Muscle layer of colon (tissue), 2 donors: ENCODE measurements at regions not wholly inside any gene's neighbourhood (a gene's known extent, or its start where the extent isn't known, plus 50 kb on each side); places are given as distances from the start of the nearest gene placed in this dataset.

ENCODE experiments used
- H3K27ac ChIP-seq: one replicate; pipeline ENCODE4 v1.7.0; 2013; ENCODE audit warnings: low read depth, mild to moderate bottlenecking, low read length, moderate library complexity
- H3K27me3 ChIP-seq, 2 donors: one replicate each; pipeline ENCODE4 v1.7.0; 2013; ENCODE audit warnings: low read length in 2 of 2, mild to moderate bottlenecking in 2 of 2; ENCODE audit not compliant: insufficient read depth in 2 of 2, control insufficient read depth in 1 of 2
- H3K36me3 ChIP-seq: one replicate; pipeline ENCODE4 v1.7.0; 2013; ENCODE audit warnings: mild to moderate bottlenecking, low read length; ENCODE audit not compliant: insufficient read depth
- H3K4me1 ChIP-seq: one replicate; pipeline ENCODE4 v1.7.0; 2013; ENCODE audit warnings: mild to moderate bottlenecking, low read length; ENCODE audit not compliant: insufficient read depth
- H3K4me3 ChIP-seq, 2 donors: one replicate each; pipeline ENCODE4 v1.7.0; 2013; ENCODE audit warnings: low read length in 2 of 2, low read depth in 1 of 2, mild to moderate bottlenecking in 1 of 2, moderate library complexity in 1 of 2
- H3K9ac ChIP-seq: one replicate; pipeline ENCODE4 v1.7.0; 2013; ENCODE audit warnings: low read length
- H3K9me3 ChIP-seq: one replicate; pipeline ENCODE4 v1.7.0; 2013; ENCODE audit warnings: mild to moderate bottlenecking, low read length
- donor health status: abdominal sarcoma.
- donor health status: Adenocarcinoma of cecum.

- Histone ChIP-seq H3K27ac (no peak overlapping the region), H3K4me1 (no peaks in the 10 kb centered on the region), H3K4me3 (no peak overlapping the region), H3K9me3 (no peaks in the 10 kb centered on the region), H3K27me3 (no peaks in the 10 kb centered on the region), H3K36me3 (no peaks in the 10 kb centered on the region), H3K9ac (no peak overlapping the region)
These were observed 1044.2 kb downstream of the PLOD2 start for GRCh38 chr3:145116769-145117168.

DNA sequence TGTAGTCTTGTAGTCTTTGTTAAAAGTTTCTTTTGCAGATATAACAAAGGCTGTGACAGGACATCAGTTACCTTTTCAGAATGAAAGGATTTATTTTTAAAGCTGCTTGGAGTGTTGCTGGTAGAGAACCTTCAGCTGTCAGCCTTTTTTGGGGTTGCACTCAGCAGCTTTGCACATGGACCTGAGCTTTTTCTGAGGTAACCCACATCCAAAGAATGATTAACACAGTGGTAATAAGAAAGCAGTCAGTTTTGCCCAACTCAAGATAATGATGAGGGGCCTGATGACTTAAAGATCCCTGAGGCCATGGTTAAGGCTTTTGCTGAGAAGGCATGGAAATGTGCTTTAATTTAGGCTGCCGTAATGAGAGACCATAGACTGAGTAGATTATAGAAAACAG lies 1042.7 kb downstream of the PLOD2 start:
- Histone ChIP-seq H3K27me3 (no peaks in the 10 kb centered on the region), H3K9me3 (no peaks in the 10 kb centered on the region), H3K36me3 (no peaks in the 10 kb centered on the region), H3K27ac (no peak overlapping the region), H3K9ac (no peak overlapping the region), H3K4me1 (no peaks in the 10 kb centered on the region), H3K4me3 (no peak overlapping the region)

- H3K27me3 ChIP-seq: no peaks in the 10 kb centered on the region
- H3K9me3 ChIP-seq: no peaks in the 10 kb centered on the region
- H3K4me1 ChIP-seq: no peaks in the 10 kb centered on the region
- no peak overlapping the region for H3K27ac ChIP-seq
- H3K36me3 ChIP-seq: no peaks in the 10 kb centered on the region
- H3K4me3 ChIP-seq: no peak overlapping the region
- no peak overlapping the region for H3K9ac ChIP-seq
These were observed 1035.9 kb downstream of the PLOD2 start for GRCh38 chr3:145124900-145125678.

GRCh38 chr3:145133281-145133680 lies 1027.7 kb downstream of the PLOD2 start:
- Histone ChIP-seq H3K9ac (no peak overlapping the region), H3K36me3 (no peaks in the 10 kb centered on the region), H3K4me3 (no peak overlapping the region), H3K27ac (no peak overlapping the region), H3K9me3 (no peaks in the 10 kb centered on the region), H3K27me3 (no peaks in the 10 kb centered on the region), H3K4me1 (no peaks in the 10 kb centered on the region)

- no peaks in the 10 kb centered on the region for H3K9me3 ChIP-seq
- no peaks in the 10 kb centered on the region for H3K4me1 ChIP-seq
- no peak overlapping the region for H3K27ac ChIP-seq
- no peaks in the 10 kb centered on the region for H3K36me3 ChIP-seq
- H3K4me3 ChIP-seq: no peak overlapping the region
- H3K27me3 ChIP-seq: no peaks in the 10 kb centered on the region
- H3K9ac ChIP-seq: no peak overlapping the region
These were observed 1026.2 kb downstream of the PLOD2 start for GRCh38 chr3:145134738-145135137.

- Histone ChIP-seq H3K27ac (no peak overlapping the region), H3K9ac (no peak overlapping the region), H3K4me3 (no peak overlapping the region), H3K27me3 (no peaks in the 10 kb centered on the region), H3K4me1 (no peaks in the 10 kb centered on the region), H3K36me3 (no peaks in the 10 kb centered on the region), H3K9me3 (no peaks in the 10 kb centered on the region)
These were observed 1016.6 kb downstream of the PLOD2 start for GRCh38 chr3:145144361-145144760.

DNA sequence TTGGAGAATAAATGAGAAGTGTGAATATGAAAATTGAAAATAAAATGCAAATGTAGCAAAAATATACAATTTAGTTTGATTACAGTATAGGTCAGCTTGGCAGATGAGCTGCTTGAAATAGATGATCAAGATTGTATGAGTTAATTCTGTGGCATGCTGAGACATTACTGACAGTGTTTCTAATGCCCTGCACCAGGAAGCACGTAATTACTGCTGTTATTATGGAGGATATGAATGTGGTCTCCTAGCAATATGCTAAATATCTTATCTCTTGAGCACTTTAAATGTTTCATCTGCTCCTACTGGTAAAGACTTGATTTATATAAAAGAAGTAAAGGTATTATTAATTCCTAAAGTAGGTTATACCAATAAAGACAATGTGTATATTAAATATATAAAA lies 1015.5 kb downstream of the PLOD2 start:
- Histone ChIP-seq H3K27me3 (no peaks in the 10 kb centered on the region), H3K27ac (no peak overlapping the region), H3K36me3 (no peaks in the 10 kb centered on the region)

DNA sequence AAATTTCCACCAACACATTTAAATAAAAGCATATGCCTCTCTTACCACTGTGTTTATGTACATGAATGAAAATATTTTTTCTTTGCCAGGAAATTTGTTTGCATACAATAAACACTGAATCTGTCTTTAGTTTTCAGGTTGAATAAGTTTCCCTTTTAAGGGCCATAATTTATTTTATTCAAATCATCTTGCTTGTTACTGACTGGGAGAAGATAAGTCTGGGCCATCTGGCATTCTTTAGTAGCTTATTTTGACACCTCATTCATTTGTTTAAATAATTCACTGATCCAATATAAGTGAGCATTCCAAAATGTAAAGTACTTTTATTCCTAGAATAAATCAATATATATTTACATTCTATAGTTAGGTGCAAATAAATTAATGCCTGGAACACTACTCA lies 1001.3 kb downstream of the PLOD2 start:
- H3K4me1 ChIP-seq: no peaks in the 10 kb centered on the region
- H3K4me3 ChIP-seq: no peak overlapping the region
- H3K9ac ChIP-seq: no peak overlapping the region
- H3K36me3 ChIP-seq: no peaks in the 10 kb centered on the region
- no peaks in the 10 kb centered on the region for H3K9me3 ChIP-seq
- no peaks in the 10 kb centered on the region for H3K27me3 ChIP-seq
- no peak overlapping the region for H3K27ac ChIP-seq

More for the DNA sequence above, 1015.5 kb downstream of the PLOD2 start:
- Histone ChIP-seq H3K4me1 (no peaks in the 10 kb centered on the region), H3K4me3 (no peak overlapping the region), H3K9me3 (no peaks in the 10 kb centered on the region), H3K9ac (no peak overlapping the region)

- no peaks in the 10 kb centered on the region for H3K36me3 ChIP-seq
- no peaks in the 10 kb centered on the region for H3K4me1 ChIP-seq
- H3K27ac ChIP-seq: no peak overlapping the region
- no peaks in the 10 kb centered on the region for H3K9me3 ChIP-seq
- H3K27me3 ChIP-seq: no peaks in the 10 kb centered on the region
- no peak overlapping the region for H3K4me3 ChIP-seq
- H3K9ac ChIP-seq: no peak overlapping the region
These were observed 990.9 kb downstream of the PLOD2 start for GRCh38 chr3:145170121-145170520.

- Histone ChIP-seq H3K4me3 (no peak overlapping the region), H3K36me3 (no peaks in the 10 kb centered on the region), H3K27ac (no peak overlapping the region), H3K27me3 (no peaks in the 10 kb centered on the region), H3K4me1 (no peaks in the 10 kb centered on the region), H3K9me3 (no peaks in the 10 kb centered on the region), H3K9ac (no peak overlapping the region)
These were observed 985.4 kb downstream of the PLOD2 start for GRCh38 chr3:145175626-145176025.

DNA sequence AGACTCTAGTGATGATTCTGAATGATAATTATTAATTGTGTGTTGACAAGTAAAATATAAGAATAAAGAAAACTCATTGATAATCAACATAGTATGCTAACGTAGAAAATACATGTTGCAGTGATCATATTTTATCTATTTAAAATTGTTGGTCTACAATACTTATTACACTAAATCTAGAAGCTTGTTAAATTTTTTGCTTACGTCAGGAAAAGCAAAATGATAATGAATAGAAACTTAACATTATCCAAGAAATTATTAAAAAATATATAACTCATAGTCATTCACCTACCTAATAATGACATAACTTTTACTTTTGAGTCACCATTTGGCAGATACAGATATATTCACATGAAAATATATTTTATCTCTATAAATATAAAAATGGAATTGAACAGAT lies 984.1 kb downstream of the PLOD2 start:
- Histone ChIP-seq H3K9me3 (no peaks in the 10 kb centered on the region), H3K4me1 (peaks cover 6% of the 10 kb centered on the region), H3K4me3 (no peak overlapping the region), H3K9ac (no peak overlapping the region), H3K27me3 (no peaks in the 10 kb centered on the region), H3K27ac (no peak overlapping the region), H3K36me3 (no peaks in the 10 kb centered on the region)

DNA sequence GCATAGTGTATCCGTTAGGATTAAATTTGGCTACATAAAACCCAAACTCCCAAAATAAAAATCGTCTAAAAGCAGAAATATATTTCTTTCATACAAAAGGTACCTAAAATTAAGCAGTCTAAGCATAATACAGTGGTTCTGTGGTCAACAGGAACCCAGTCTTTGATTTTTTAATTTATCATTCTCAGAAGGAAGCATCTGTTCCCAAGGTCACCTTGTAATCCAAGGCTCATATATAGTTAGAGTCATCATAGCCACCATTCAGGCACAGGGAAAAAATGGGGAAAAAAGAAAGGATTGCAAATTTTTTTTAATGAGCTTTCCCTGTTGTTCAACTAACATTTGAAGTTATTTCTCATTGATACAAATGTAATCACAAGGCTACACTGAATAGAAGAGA lies 983.2 kb downstream of the PLOD2 start:
- Histone ChIP-seq H3K4me3 (no peak overlapping the region), H3K27ac (no peak overlapping the region), H3K9me3 (no peaks in the 10 kb centered on the region), H3K36me3 (no peaks in the 10 kb centered on the region), H3K9ac (no peak overlapping the region), H3K4me1 (peaks cover 6% of the 10 kb centered on the region), H3K27me3 (no peaks in the 10 kb centered on the region)
